ENCODE measurements at regions not wholly inside any gene's neighbourhood (a gene's known extent, or its start where the extent isn't known, plus 50 kb on each side); places are given as distances from the start of the nearest gene placed in this dataset.

DNA sequence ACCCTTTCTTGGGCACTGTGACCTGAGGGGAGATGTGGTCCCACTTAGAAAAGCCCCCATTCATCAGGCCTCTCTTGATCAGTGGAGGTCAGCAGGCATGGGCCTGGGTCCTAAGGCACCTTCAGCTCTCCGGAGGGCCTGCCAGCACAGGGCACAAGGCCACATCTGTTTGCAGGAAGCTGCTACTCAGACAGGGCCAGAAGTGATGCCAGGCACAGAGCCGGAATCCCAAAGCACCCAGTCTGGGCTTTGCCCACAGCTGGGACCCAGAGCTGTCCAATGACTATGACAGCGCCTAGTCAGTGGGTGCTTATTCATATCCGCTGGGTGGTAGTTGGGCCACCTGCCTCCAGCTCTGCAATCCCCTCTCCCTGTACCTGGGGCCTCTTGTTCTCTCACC lies 63.2 kb upstream of the ELN start:
- H3K4me3 ChIP-seq (ENCODE audit: low read length), result no peak overlapping the region
- no peaks in the 10 kb centered on the region for H3K27me3 ChIP-seq (ENCODE audit: control insufficient read depth, insufficient read depth)
- H3K4me1 ChIP-seq (ENCODE audit: control insufficient read depth, insufficient read depth, low read length), result no peaks in the 10 kb centered on the region
- DNase-seq, result no peak
- ATAC-seq, result no peak
- H3K9me3 ChIP-seq (ENCODE audit: control insufficient read depth, low read length), result no peaks in the 10 kb centered on the region
- no peak overlapping the region for H3K27ac ChIP-seq (ENCODE audit: low read length)
- intact Hi-C loops (cut with DNase I), result no loop called here
- WGBS, result 94% methylated on average over 4 of the region's 4 CpGs

DNA sequence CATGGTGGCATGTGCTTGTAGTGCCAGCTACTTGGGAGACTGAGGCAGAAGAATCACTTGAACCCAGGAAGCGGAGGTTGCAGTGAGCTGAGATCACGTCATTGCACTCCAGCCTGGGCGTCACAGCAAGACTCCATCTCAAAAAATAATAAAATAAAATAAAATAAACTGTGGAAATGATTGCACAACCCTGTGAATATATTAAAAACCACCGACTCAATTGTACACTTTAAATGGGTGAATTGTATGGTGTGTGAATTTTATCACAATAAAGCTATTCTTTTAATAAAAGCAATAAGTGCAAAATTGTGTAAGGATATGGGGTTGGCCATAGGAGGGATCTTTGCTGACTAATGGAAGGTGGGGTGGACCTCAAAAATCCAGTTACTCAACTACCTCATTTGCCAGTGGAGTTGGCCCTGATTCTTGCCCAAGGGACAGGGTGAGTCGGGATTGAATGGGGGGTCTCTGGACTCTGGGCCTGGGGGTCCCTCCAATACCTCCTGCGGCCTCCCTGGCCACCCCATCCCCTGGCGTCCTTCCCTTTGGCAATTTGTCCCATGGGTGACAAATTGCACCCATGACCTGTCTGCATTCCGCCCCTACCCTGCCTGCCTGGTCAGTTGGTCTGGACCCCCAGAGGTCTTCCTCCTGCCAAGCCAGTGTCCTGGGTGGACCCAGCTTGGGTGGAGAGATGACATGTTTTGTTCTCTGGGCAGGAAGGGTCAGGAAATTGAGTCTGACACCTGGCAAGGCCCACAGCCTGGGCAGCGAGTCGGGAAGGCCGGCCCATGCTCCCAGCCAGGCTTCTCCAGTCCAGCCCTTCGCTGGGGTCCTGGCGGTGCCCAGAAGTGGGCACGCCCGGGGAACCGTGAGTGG lies 61.7 kb upstream of the ELN start:
- no peak for ATAC-seq
- H3K27me3 ChIP-seq (ENCODE audit: control insufficient read depth, insufficient read depth), result no peaks in the 10 kb centered on the region
- H3K27ac ChIP-seq (ENCODE audit: low read length), result no peak overlapping the region
- DNase-seq, result peak in 1 of 3 donors; percentile 38
- intact Hi-C loops (cut with DNase I), result no loop called here
- 91% methylated on average over 16 of the region's 16 CpGs for WGBS
- no peaks in the 10 kb centered on the region for H3K4me1 ChIP-seq (ENCODE audit: control insufficient read depth, insufficient read depth, low read length)
- no peaks in the 10 kb centered on the region for H3K9me3 ChIP-seq (ENCODE audit: control insufficient read depth, low read length)
- H3K4me3 ChIP-seq (ENCODE audit: low read length), result no peak overlapping the region

DNA sequence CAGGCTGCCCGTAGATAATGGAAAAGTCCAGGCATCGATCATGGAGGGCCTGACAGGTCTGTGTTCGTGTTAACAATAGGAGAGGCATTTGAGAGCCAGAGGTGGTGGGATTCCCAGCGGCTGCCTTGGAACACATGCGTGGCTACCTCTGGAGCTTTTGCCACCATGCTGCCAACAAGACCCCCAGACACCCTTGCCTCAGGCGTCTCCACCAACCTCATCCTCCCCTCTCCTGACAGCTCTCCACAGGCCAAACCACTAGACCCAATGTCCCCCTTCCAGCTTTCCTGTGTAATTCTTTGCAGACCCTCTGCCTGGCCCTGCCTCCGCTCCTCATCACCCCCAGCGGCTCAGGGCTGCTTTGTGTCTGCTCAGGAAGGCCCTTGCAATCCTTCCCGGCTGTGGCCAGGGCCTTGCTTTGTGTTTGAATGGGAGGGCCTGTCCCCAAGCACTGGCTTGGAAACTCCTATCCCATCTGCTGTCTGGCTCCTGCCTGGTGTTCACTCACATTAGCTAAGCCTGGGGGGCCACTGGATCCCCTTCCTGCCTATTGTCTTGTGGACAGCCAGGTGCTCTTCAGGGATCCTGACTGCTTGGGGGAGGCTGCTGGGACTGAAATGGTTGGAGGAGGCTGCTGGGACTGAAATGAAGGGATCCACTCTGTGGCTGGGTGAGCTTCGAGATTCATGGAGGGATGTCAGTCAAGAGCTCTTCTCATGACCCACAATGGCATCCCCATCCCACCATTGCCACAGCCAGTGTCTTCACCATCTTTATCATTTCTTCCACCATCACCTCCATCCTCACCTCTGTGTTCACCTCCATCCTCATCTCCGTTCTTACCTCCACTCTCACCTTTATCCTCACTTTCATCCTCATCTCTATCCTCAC lies 60.8 kb upstream of the ELN start:
- intact Hi-C loops (cut with DNase I), result no loop called here
- H3K27ac ChIP-seq (ENCODE audit: low read length), result no peak overlapping the region
- no peaks in the 10 kb centered on the region for H3K27me3 ChIP-seq (ENCODE audit: control insufficient read depth, insufficient read depth)
- H3K4me1 ChIP-seq (ENCODE audit: control insufficient read depth, insufficient read depth, low read length), result no peaks in the 10 kb centered on the region
- ATAC-seq (no peak), DNase-seq (peak in 1 of 3 donors; percentile 36)
- no peaks in the 10 kb centered on the region for H3K9me3 ChIP-seq (ENCODE audit: control insufficient read depth, low read length)
- WGBS, result 85% methylated on average over 11 of the region's 11 CpGs
- H3K4me3 ChIP-seq (ENCODE audit: low read length), result no peak overlapping the region

DNA sequence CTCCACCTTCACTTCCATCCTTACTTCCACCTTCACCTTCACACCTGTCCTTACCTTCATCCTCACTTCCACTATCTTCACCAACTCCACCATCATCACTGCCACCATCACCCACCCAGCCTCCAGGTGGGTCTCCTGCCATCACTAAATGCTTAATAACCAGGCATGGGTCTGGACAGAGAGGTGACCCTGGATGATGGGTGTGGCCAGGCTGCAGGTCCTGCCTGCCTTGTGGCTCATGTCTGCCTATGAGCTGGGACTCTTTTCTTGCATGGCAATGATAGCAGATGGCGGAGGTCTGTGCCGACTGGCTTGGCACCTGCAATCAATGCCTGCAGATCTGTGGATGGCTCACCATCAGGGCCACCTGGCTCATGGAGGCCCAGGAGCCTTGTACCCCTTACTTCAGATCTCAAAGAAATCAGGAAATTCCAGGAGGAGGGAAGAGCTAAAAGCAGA lies 60.1 kb upstream of the ELN start:
- WGBS, result 99% methylated on average over 2 of the region's 2 CpGs
- intact Hi-C loops (cut with DNase I), result no loop called here
- peak in 1 of 3 donors; percentile 23 for DNase-seq
- Histone ChIP-seq H3K9me3 (ENCODE audit: control insufficient read depth, low read length) (no peaks in the 10 kb centered on the region), H3K4me1 (ENCODE audit: control insufficient read depth, insufficient read depth, low read length) (no peaks in the 10 kb centered on the region), H3K27me3 (ENCODE audit: control insufficient read depth, insufficient read depth) (no peaks in the 10 kb centered on the region), H3K27ac (ENCODE audit: low read length) (no peak overlapping the region), H3K4me3 (ENCODE audit: low read length) (no peak overlapping the region)
- ATAC-seq, result no peak

DNA sequence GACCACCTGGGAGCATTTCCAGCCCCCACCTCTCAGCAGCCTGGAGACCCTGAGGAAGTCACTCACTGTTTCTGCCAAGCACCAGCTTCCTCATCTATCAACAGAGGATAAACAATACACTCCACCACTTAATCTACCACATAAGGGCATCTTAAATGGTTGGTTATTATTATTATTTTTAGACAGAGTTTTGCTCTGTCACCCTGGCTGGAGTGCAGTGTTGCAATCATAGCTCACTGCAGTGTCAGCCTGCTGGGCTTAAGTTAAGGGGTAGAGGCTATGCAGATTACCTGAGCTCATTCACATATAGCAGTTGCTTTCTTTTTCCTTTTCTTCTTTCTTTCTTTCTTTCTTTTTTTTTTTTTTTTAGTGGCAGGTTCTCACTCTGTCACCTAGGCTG lies 59.5 kb upstream of the ELN start:
- no peak for DNase-seq
- H3K4me3 ChIP-seq (ENCODE audit: low read length), result no peak overlapping the region
- no peaks in the 10 kb centered on the region for H3K4me1 ChIP-seq (ENCODE audit: control insufficient read depth, insufficient read depth, low read length)
- intact Hi-C loops (cut with DNase I), result no loop called here
- no peak for ATAC-seq
- H3K9me3 ChIP-seq (ENCODE audit: control insufficient read depth, low read length), result no peaks in the 10 kb centered on the region
- H3K27ac ChIP-seq (ENCODE audit: low read length), result no peak overlapping the region
- no peaks in the 10 kb centered on the region for H3K27me3 ChIP-seq (ENCODE audit: control insufficient read depth, insufficient read depth)

DNA sequence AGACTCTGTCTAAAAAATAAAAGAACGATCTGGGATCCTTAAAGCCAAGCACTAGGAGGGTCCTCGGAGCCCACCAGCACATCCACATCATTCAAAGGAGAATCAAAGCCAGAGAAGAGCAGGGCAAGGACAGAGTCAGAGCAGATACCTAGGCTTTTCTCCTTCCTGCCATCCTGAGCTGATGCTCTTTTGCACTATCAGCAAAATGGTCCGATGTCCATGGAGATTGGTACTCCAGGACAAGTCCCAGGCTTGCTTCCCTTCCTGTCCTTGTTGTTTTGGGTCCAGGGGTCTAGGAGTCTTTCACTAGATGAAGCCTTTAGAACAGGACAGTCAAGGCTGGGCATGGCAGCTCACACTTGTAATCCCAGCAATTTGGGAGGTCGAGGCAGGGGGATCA lies 58.0 kb upstream of the ELN start:
- H3K4me1 ChIP-seq (ENCODE audit: control insufficient read depth, insufficient read depth, low read length), result no peaks in the 10 kb centered on the region
- DNase-seq (no peak), ATAC-seq (no peak)
- H3K27ac ChIP-seq (ENCODE audit: low read length), result no peak overlapping the region
- H3K4me3 ChIP-seq (ENCODE audit: low read length), result no peak overlapping the region
- WGBS, result 88% methylated on average over 4 of the region's 4 CpGs
- no peaks in the 10 kb centered on the region for H3K9me3 ChIP-seq (ENCODE audit: control insufficient read depth, low read length)
- no peaks in the 10 kb centered on the region for H3K27me3 ChIP-seq (ENCODE audit: control insufficient read depth, insufficient read depth)
- intact Hi-C loops (cut with DNase I), result no loop called here

DNA sequence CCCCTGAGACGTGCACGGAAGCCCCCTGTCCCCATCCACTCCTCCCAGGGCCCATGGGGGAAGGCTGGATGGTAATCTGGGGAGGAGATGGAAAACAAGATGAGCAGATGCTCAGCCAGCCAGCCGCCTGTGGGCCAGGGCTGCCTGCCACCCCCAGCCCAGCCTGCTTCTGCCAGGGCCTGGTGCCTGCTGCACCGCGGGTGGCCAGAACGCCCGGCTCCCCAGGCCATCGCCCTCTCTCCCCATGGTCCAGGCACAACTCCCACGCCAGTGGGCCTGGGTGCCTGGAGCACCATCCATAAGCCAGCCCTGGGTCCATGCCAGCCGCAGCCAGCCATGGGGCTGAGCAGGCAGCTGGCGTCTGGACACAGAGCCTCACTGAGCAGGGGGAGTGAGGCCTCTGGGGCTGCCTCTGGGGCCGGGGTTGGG lies 57.2 kb upstream of the ELN start:
- H3K27me3 ChIP-seq (ENCODE audit: control insufficient read depth, insufficient read depth), result no peaks in the 10 kb centered on the region
- H3K4me1 ChIP-seq (ENCODE audit: control insufficient read depth, insufficient read depth, low read length), result no peaks in the 10 kb centered on the region
- intact Hi-C loops (cut with DNase I), result no loop called here
- no peak overlapping the region for H3K27ac ChIP-seq (ENCODE audit: low read length)
- WGBS, result 86% methylated on average over 12 of the region's 12 CpGs
- DNase-seq (no peak), ATAC-seq (no peak)
- H3K4me3 ChIP-seq (ENCODE audit: low read length), result no peak overlapping the region
- no peaks in the 10 kb centered on the region for H3K9me3 ChIP-seq (ENCODE audit: control insufficient read depth, low read length)

DNA sequence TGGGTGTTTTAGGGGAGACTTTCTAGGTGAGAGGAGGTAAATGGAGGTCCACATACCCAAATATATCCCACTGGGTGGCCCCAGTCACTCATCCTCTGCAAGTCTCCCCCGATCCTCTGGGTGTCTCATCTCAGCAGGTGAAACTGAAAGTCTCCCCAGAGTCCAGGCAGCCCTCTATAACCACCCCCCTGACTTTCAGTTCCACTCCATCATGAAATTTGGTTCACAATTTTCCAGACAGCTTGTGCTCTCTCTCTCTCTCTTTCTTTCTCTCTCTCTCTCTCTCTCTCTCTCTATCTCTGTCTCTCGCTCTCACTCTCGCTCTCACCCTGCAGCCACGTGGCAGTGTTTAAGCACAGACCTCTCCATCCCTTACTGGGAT lies 56.7 kb upstream of the ELN start:
- Histone ChIP-seq H3K27me3 (ENCODE audit: control insufficient read depth, insufficient read depth) (no peaks in the 10 kb centered on the region), H3K27ac (ENCODE audit: low read length) (no peak overlapping the region), H3K4me1 (ENCODE audit: control insufficient read depth, insufficient read depth, low read length) (no peaks in the 10 kb centered on the region), H3K4me3 (ENCODE audit: low read length) (no peak overlapping the region), H3K9me3 (ENCODE audit: control insufficient read depth, low read length) (no peaks in the 10 kb centered on the region)
- DNase-seq (no peak), ATAC-seq (no peak)
- intact Hi-C loops (cut with DNase I), result no loop called here
- WGBS, result 65% methylated on average over 4 of the region's 4 CpGs

DNA sequence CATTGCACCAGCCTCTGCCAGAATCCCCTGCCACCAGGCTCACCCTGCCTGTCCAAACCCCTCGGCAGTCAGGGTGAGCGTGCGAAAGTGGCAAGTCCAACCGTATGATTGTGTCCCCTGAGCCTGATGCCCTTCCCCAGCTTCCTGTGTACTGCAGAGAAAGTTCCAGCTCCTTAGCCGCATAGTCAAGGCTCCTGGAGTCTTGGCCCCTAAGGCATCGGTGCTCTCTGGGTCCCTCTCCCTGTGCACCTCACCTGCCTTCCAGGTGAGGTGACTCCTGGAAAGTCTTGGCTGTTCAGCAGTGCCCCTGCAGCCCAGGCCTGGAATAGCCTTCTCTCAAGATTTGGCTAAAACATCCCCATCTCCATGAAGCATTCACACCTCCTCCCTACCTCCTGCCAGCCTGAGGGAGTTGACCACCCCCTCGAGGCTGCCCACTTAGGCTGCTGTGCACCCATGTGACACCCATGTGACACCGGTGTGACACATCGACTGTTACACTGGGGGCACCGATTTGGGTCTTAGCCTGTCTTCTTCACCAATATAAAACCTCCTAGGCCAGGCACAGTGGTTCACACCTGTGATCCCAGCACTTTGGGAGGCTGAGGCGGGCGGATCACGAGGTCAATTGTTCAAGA lies 56.1 kb upstream of the ELN start:
- Histone ChIP-seq H3K4me3 (ENCODE audit: low read length) (no peak overlapping the region), H3K9me3 (ENCODE audit: control insufficient read depth, low read length) (no peaks in the 10 kb centered on the region), H3K4me1 (ENCODE audit: control insufficient read depth, insufficient read depth, low read length) (no peaks in the 10 kb centered on the region), H3K27ac (ENCODE audit: low read length) (no peak overlapping the region), H3K27me3 (ENCODE audit: control insufficient read depth, insufficient read depth) (no peaks in the 10 kb centered on the region)
- 67% methylated on average over 13 of the region's 13 CpGs for WGBS
- intact Hi-C loops (cut with DNase I), result no loop called here
- no peak for DNase-seq
- ATAC-seq, result no peak

DNA sequence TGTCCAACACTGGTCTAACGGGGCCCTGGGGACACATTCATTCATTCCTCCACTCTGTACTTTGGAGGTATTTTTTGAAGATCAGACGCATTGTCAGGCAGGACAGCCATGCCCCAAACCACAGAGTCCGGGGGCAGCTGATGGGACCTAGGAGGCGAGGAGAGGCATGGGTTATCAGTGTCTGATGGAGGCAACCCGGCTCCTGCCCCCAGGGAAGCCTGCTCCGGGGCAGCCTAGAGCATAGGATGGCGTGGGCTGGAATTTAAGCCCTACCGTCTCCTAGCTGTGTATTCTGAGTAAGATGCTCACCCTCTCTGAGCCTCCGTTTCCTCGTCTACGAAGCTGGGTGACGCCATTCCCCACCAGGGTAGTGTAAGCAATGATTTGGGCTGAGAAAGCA lies 55.4 kb upstream of the ELN start:
- intact Hi-C loops (cut with DNase I), result no loop called here
- H3K4me3 ChIP-seq (ENCODE audit: low read length), result no peak overlapping the region
- H3K4me1 ChIP-seq (ENCODE audit: control insufficient read depth, insufficient read depth, low read length), result no peaks in the 10 kb centered on the region
- ATAC-seq (no peak), DNase-seq (no peak)
- H3K9me3 ChIP-seq (ENCODE audit: control insufficient read depth, low read length), result no peaks in the 10 kb centered on the region
- WGBS, result 87% methylated on average over 12 of the region's 12 CpGs
- no peak overlapping the region for H3K27ac ChIP-seq (ENCODE audit: low read length)
- no peaks in the 10 kb centered on the region for H3K27me3 ChIP-seq (ENCODE audit: control insufficient read depth, insufficient read depth)

DNA sequence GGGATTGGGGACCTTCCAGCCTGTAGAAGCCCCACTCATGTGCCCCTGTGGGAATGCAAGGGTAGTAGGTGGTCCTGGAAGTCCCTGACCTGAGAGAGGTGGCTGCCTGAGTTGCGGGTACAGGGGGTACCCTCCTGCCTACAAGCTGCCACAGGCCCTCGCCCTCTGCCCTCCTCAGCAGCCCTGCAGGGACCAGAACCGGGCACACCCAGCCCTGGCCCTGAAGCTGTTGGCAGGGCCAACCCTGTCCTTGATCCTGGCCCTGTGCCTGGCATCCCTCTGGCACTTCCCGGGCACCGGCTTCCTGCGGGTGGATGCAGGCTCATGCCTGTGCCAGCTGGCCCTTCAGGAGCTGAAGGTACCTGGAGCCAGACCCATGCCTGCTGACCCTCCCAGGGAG lies 54.9 kb upstream of the ELN start:
- intact Hi-C loops (cut with DNase I), result no loop called here
- no peak overlapping the region for H3K4me3 ChIP-seq (ENCODE audit: low read length)
- DNase-seq (peak in 2 of 3 donors; percentile 63 to 67), ATAC-seq (peak in 1 of 2 donors; percentile 47)
- no peaks in the 10 kb centered on the region for H3K9me3 ChIP-seq (ENCODE audit: control insufficient read depth, low read length)
- no peaks in the 10 kb centered on the region for H3K27me3 ChIP-seq (ENCODE audit: control insufficient read depth, insufficient read depth)
- no peak overlapping the region for H3K27ac ChIP-seq (ENCODE audit: low read length)
- no peaks in the 10 kb centered on the region for H3K4me1 ChIP-seq (ENCODE audit: control insufficient read depth, insufficient read depth, low read length)
- WGBS, result 57% methylated on average over 6 of the region's 6 CpGs

All from right cardiac atrium (tissue), 5 donors.